GM10266 (cell line): ENCODE measurements at regions not wholly inside any gene's neighbourhood (a gene's known extent, or its start where the extent isn't known, plus 50 kb on each side); places are given as distances from the start of the nearest gene placed in this dataset.

Experiments
- DNase-seq: peaks from one replicate; pipeline ENCODE4 v3.0.0; 2012; ENCODE audit errors: extremely low spot score
- CTCF ChIP-seq: IDR thresholded peaks from 2 replicates; pipeline ENCODE4 v1.5.1; 2012; ENCODE audit warnings: mild to moderate bottlenecking, low read depth; ENCODE audit not compliant: control insufficient read depth, insufficient read depth; ENCODE audit errors: missing control alignments

GRCh38 chrX:115989686-115990085 lies 180.9 kb upstream of the AGTR2 start:
- no peak for TF ChIP-seq CTCF
- DNase-seq, result no peak

GRCh38 chrX:116009346-116009745 lies 161.2 kb upstream of the AGTR2 start:
- DNase-seq, result no peak
- TF ChIP-seq CTCF, result no peak

- no peak for TF ChIP-seq CTCF
- DNase-seq, result peak; percentile 7
Observed at GRCh38 chrX:116009861-116010710, 160.5 kb upstream of the AGTR2 start.

- no peak for TF ChIP-seq CTCF
- DNase-seq, result no peak
Observed at GRCh38 chrX:116010939-116011338, 159.6 kb upstream of the AGTR2 start.

- no peak for TF ChIP-seq CTCF
- no peak for DNase-seq
Observed at GRCh38 chrX:116031331-116031730, 139.2 kb upstream of the AGTR2 start.
